ENCODE measurements at regions not wholly inside any gene's neighbourhood (a gene's known extent, or its start where the extent isn't known, plus 50 kb on each side); places are given as distances from the start of the nearest gene placed in this dataset.

GRCh38 chr5:100165309-100165708, 369.9 kb upstream of the FAM174A start:
- no peak for TF ChIP-seq CTCF (IDR thresholded peaks at IDR 0.05; ENCODE audit: insufficient read depth, missing control alignments)
- DNase-seq (ENCODE audit: insufficient read length, low spot score), result no peak
- no peak for FAIRE-seq

GRCh38 chr5:100161868-100162267, 373.3 kb upstream of the FAM174A start:
- no peak for TF ChIP-seq CTCF (IDR thresholded peaks at IDR 0.05; ENCODE audit: insufficient read depth, missing control alignments)
- no peak for FAIRE-seq
- no peak for DNase-seq (ENCODE audit: insufficient read length, low spot score)

- DNase-seq (ENCODE audit: insufficient read length, low spot score), result no peak
- no peak for TF ChIP-seq CTCF (IDR thresholded peaks at IDR 0.05; ENCODE audit: insufficient read depth, missing control alignments)
- no peak for FAIRE-seq
Measured at GRCh38 chr5:100157066-100157465, 378.1 kb upstream of the FAM174A start.

- TF ChIP-seq CTCF (IDR thresholded peaks at IDR 0.05; ENCODE audit: insufficient read depth, missing control alignments), result no peak
- DNase-seq (ENCODE audit: insufficient read length, low spot score) (no peak), FAIRE-seq (no peak)
Measured at GRCh38 chr5:100148239-100148638, 386.9 kb upstream of the FAM174A start.

- DNase-seq (ENCODE audit: insufficient read length, low spot score) (no peak), FAIRE-seq (no peak)
- TF ChIP-seq CTCF (IDR thresholded peaks at IDR 0.05; ENCODE audit: insufficient read depth, missing control alignments), result no peak
Measured at GRCh38 chr5:100142607-100143006, 392.6 kb upstream of the FAM174A start.

GRCh38 chr5:100131161-100131560, 404.0 kb upstream of the FAM174A start:
- no peak for DNase-seq (ENCODE audit: insufficient read length, low spot score)
- no peak for FAIRE-seq
- TF ChIP-seq CTCF (IDR thresholded peaks at IDR 0.05; ENCODE audit: insufficient read depth, missing control alignments), result no peak

GRCh38 chr5:100130307-100130706, 404.9 kb upstream of the FAM174A start:
- TF ChIP-seq CTCF (IDR thresholded peaks at IDR 0.05; ENCODE audit: insufficient read depth, missing control alignments), result no peak
- DNase-seq (ENCODE audit: insufficient read length, low spot score) (no peak), FAIRE-seq (no peak)
